Choroid plexus epithelial cell (primary cell): ENCODE measurements at regions not wholly inside any gene's neighbourhood (a gene's known extent, or its start where the extent isn't known, plus 50 kb on each side); places are given as distances from the start of the nearest gene placed in this dataset.

Experiments
- DNase-seq: peaks from one replicate; pipeline ENCODE4 v3.0.0-alpha.2; 2010; ENCODE audit warnings: low read depth
- H3K4me3 ChIP-seq: 2 replicates; pipeline ENCODE4 v1.5.1; 2011; ENCODE audit warnings: low read depth, mild to moderate bottlenecking, control low read depth, low read length, moderate library complexity
- TF ChIP-seq, protein P1 (sequence below): conservative IDR thresholded peaks from 2 replicates; pipeline ENCODE4 v1.5.1; 2011; ENCODE audit warnings: low read depth, mild to moderate bottlenecking, control low read depth, inconsistent platforms, low read length, moderate library complexity

DNA sequence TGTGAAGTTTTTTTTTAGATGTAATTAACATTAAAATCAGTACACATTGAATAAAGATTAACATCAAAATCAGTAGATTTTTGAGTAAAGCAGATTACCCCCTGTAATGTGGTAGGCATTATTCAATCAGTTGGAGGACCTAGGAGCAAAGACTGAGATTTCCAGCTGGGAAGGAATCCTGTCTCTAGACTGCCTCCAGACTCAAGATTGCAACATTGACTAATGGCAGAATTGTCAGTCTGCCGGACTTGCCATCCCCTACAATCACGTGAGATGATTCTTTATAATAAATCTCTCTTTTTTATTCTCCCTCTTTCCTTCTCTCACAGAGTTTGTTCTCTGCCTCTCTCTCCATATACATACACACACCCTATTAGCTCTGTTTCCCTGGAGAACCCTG lies 51.4 kb upstream of the SLC6A15 start:
- H3K4me3 ChIP-seq = no peak overlapping the region
- DNase-seq = peak; percentile 28
- TF ChIP-seq, protein P1, sequence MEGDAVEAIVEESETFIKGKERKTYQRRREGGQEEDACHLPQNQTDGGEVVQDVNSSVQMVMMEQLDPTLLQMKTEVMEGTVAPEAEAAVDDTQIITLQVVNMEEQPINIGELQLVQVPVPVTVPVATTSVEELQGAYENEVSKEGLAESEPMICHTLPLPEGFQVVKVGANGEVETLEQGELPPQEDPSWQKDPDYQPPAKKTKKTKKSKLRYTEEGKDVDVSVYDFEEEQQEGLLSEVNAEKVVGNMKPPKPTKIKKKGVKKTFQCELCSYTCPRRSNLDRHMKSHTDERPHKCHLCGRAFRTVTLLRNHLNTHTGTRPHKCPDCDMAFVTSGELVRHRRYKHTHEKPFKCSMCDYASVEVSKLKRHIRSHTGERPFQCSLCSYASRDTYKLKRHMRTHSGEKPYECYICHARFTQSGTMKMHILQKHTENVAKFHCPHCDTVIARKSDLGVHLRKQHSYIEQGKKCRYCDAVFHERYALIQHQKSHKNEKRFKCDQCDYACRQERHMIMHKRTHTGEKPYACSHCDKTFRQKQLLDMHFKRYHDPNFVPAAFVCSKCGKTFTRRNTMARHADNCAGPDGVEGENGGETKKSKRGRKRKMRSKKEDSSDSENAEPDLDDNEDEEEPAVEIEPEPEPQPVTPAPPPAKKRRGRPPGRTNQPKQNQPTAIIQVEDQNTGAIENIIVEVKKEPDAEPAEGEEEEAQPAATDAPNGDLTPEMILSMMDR = no peak
